NCI-H187 treated with DMSO at 0.1 percent for 48 hours (cell line): ENCODE measurements at regions not wholly inside any gene's neighbourhood (a gene's known extent, or its start where the extent isn't known, plus 50 kb on each side); places are given as distances from the start of the nearest gene placed in this dataset.

Source experiments
- DNase-seq: peaks from one replicate; lab custom pipeline; 2025; lab: John Stamatoyannopoulos, UW

DNA sequence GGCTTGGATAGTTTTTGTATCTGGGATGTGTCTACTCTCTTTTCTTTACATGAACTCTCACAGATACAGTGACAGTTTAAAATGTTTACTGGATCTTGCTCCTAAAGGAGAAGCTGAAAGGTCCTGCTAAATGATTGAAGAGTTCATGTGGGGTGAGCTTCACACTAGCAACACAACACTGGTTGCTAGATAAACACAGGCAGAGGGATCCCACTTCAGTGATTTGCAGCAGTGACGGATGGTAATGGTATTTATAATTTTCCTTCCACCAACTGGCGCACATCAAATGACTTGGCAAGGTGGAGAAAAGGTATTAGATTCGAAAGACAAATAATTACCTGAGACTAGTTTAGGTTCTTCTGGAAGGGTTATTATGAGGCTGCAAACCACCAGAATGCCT is 270.2 kb downstream of the TBX15 start:
- DNase-seq, result no peak

DNA sequence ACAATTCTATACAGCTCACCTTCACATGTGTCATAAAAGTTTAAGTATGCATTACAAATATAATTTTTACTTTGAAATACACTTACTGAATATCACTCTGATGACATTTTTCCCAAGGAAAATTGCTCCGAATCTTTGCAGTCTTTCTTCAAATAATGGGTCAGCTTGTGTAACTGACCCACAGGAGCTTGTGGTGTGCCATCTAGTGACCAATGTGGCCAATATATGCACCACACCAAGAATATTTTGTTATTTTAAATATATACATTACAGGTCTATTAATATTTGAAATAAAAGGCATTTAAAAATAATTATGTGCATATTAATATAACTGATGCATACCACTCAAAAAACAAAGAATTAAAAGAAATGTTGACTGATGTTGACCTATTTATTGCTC is 271.4 kb downstream of the TBX15 start:
- no peak for DNase-seq

DNA sequence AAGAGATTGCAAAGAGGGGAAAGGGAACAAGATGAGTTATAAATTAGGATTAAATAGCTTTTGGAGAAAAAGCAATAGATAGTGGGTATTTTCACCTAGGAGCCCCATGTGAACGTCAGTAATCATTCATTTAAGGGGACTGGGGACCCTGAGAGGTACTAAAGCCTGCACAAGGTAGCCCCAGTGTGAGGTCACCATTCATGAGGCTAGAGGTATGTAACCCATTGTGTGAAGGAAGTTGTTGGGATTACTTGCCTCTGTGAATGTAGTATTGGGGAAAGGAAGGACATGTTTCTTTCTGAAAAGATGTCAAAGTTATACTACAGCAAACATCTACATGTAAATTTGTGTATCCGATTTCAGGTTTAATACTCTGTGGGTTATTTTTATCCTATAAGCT is 276.8 kb downstream of the TBX15 start:
- DNase-seq, result no peak

DNA sequence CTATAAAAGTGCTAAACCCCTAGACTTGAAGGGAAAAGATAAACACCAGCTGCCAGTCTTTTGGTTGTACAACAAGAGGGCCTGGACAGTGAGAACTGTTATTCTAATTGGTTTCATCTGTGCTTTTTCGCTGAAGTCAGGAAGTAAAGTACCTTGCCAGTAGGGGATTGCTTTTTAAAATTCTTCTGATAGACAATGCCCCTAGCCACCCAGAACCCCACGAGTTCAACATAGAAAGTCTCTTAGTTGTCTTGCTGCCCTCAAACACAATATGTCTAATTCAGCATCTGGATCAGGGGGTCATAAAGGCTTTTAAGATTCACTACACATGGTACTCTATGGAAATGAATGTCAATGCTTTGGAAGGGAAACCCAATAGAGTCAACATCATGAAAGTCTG is 289.2 kb downstream of the TBX15 start:
- DNase-seq, result no peak

DNA sequence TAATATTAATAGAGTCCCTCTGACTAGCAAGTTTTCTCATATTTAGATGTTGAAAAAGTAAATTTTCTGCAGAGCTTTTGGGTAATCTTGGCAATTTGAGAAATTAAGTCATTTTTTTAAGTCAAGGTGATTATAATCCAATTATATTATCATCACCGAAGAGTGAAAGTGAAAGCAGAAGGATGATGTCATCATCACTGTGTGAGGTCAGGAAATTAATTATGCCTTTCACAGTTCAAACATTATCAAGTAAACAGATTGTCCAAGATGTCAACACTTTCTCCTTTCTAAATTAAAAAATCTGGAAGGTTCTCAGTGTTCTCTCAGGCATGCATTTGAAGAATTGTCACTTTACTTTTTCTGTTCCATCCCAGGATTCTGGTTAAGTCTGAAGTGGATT is 296.0 kb downstream of the TBX15 start:
- DNase-seq, result no peak

DNA sequence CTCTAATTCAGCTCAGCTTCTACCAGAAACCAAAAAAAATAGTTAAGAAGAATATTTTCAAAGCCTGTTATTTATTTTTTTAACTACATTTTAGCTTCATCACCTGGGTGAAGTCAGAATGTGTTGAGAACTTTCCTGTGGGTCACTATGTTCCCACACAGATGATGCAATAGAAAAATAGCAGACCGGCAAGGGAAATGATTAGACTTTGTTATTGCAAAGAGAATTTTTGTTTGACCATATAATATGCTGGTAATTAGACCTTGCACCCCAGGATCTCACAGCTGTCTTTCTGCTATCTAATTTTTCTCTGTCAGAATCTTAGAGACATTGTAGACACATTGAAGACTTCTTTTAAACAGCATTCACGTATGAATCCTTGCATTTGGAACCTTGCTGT is 299.3 kb downstream of the TBX15 start:
- no peak for DNase-seq

DNA sequence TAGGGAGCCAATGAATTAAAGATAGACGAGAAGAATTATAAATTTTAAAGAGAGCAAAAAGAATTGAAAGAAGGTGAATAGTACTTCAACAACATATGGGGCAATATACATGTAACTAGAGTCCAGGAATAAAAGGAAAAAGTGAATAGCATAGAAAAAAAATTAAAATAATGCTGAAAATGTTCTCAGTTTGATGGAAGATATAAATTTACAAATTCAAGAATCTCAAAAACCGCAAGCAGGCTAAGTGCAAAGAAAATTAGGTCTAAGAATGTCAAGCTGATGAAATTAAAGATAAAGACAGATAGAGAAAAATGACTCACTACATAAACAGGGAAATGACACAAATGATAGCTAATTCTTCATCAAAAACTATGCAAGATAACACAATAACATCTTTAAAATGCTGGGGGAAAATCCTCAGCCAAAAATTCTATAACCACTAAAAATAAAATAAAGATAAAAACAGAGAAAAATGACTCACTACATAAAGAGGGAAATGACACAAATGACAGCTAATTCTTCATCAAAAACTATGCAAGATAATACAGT is 326.3 kb downstream of the TBX15 start:
- no peak for DNase-seq

DNA sequence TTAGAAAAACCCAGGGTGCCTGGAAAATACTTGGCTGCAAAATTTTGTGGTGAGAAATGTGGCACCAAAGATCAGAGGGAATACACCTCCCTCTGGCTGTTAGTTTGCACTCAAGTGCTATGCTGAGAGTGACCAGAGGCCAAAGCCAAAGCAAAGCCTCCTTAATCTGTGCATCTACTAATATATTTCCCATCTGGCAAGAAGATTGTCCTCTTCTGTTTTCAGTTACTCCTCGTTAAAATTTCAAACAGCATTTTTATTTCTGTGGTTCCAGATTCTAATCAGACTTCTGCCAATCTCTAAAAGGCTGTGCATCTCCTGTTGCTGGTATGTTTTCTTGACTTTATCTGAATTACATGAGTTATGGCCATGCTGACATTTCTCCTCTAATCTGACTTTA is 327.4 kb downstream of the TBX15 start:
- no peak for DNase-seq

DNA sequence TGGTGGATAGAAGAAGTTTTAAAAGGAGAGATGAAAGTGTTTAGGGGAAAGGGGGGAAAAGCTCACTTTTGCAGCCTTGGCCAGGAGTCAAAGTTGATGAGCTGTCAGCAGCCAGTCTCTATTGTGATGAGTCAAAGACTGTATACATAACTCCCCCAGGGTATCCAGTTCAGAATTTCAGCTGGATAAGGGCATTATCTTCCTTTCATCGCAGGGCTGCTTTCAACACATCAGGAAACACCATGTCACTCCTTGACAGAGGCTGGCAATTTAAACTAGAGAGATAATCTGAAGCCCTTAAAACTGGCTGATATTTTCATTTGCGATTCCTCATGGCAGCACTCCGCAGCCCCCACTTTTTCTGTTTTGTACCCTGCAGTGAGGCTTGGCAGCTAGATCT is 328.5 kb downstream of the TBX15 start:
- DNase-seq, result no peak

DNA sequence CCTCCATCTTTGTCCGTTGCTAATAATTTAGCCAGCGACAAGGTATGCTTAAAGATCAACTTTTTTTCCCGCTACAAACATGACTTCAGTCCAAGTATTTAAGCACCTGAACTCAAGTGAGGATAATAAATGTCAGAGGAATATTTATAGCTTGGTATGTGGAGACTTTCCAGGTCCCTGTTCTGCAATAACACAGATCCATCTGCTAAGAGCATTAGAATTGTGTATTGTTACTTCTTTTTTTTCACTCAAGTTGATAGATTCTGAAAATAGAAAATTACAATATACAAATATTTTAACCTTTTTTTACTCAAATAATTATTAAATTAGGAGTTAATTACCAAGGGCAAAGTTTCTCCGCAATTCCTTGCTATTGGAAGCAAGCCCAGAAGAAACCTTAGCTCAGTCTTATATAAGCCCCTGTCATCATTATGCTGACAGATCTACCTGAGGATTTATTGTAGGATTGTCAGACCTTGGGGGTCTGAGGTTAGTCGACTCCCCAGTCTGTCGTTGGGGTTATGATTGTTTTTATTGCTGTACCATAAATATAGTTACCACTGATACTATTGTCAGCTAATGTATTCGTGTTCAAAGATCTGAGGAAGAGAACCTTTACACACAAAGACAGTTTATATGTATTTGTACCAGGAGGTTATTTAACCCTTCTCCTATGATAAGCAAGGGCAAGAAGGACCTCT is 337.9 kb downstream of the TBX15 start:
- no peak for DNase-seq

DNA sequence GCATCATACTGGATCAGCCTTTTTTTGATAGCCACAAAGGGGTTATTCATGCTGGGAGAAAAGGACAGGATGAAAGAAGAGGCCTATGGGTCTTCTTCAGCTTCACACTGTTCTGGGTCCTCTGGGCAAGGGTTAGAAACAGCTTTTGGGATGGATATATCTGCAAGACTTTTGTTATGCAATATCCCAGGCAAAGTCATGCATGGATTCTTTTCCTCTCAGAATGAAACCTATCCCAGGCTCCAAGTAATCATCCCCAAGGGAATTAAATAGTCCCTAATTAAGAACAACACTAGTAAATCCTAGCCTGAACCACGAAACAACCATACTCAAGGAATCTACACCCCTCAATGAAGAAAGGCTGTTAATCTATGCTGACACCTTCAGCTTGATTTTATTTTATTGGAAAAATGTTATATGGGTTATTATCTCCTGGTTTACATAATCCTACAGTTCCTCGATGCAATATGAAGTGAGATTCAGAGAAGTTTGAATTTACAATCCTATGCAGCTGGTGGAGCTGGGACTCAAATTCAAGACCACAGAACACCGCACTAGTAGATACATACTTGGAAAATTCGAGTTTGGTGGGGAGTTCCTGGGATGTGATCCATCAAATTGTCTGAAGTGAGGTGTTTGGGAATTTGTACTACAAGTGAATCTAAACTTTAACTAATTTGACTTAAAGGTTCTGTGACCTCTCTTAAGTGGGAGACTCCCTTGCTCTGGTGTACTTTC is 338.6 kb downstream of the TBX15 start:
- DNase-seq, result no peak

DNA sequence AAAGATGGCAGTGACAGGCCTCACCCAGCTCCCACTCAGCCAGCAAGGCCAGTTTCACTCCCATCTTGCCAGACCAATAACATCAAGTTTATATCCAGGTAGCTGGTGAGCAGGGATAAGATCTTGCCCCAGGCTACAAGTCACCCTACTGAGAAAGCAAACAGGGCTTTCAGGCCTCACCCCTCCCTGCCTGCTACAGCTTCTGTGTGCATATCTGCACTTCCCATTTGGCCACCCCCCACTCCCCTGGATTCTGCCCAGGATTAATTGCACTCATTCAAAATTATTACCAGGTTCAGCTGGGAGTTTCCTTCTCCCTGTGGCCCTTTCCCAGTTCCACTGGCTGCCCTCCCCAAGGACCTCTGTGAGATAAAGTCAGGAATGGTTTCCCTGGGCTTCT is 352.1 kb downstream of the TBX15 start:
- DNase-seq, result no peak

DNA sequence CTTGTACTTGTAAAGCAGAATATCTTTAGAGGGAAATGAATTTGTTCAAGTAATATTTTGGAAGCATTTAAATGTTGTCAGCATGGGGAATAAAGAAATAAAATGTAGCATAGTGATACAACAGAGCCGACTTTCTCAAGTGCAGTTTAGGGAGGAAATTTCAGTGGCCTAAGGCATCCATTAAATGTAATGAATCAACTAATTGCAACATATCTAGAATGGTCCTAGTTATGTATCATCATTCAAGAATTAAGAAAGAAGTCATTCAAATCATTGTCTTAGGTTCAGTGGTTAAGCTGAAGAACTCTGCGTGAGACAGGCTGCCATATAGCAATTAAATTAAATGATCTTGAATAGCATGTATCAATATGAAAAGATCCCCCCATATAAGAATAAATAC is 360.7 kb downstream of the TBX15 start:
- DNase-seq, result no peak

DNA sequence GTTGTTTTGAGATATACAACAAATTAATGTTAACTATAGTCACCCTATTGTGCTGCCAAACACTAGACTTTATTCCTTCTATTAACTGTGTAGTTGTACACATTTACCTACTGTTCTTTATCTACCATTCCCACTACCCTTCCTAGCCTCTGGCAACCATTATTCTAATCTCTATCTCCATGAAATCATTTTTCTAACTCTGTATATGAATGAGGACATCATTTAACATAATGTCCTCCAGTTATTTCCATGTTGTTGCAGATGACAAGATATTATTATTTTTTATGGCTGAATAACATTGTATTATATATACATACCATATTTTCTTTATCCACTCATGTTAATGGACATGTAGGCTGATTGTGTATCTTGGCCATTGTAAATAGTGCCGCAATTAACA is 366.3 kb downstream of the TBX15 start:
- no peak for DNase-seq

DNA sequence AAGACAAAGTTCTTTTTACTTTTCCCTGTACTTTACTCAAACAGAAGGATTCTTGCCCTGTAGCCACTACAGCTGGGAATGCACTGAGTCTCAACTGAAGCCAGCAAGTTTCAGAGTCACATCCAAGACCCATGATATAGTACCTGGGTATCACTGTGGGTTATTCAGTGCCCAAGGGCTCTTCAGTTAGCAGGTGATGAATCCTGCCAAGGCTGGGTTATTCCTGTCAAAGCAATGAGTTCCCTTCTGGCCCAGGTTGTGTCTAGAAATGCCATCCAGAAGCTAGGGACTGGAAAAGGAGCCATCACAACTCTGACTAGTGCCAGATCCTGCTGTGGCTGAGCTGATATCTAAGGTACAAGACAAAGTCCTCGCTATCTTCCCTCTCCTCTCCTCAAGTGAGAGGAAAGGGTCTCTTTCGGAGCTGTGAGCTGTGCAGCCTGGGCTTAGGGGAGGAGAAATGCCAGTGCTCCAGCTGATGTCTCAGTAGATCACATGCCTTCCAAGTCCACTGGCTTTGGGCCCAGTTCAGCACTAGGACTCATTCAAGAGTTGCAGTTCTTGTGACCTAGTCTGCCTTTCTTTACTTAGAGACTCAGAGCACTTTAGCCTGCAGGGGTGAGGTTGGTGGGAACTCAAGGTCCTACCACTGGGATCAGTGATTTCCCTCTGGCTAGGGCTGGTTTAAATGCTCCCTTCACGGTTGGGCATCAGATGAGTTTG is 369.4 kb downstream of the TBX15 start:
- DNase-seq, result no peak

DNA sequence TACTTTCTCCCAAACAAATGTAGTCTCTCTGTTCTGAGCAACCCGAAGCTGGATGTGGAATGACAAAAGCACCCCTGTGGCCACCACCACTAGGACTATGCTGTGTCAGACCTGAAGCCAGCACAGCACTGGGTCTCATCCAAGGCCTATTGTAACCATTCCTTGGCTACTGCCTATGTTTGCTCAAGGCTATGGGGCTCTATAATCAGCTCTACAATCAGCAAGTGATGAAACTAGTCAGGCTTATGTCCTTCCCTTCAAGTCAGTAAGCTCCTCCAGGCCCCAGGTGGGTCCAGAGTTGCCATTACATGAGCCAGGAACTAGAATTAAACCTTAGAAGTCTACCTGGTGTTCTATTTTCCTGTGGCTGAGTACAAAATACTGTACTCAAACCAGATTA is 370.2 kb downstream of the TBX15 start:
- no peak for DNase-seq

DNA sequence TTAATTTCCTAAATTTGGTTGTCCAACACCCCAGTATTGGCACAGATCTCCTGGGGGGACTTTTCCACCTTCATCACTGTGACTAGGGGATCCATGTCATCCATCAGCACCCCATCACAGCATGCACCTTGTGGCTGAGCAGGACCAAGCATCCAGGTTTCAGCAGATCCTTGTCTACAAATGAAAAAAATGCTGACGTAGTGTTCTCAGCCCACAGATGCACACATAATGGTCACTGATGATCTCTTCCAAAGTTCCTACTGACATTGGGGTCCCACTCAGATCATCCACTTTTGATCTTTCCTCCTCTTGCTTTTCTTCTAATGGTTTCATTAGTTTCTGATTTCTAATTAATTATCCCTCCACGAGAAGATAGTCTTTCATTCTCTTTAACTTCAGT is 373.1 kb downstream of the TBX15 start:
- no peak for DNase-seq

DNA sequence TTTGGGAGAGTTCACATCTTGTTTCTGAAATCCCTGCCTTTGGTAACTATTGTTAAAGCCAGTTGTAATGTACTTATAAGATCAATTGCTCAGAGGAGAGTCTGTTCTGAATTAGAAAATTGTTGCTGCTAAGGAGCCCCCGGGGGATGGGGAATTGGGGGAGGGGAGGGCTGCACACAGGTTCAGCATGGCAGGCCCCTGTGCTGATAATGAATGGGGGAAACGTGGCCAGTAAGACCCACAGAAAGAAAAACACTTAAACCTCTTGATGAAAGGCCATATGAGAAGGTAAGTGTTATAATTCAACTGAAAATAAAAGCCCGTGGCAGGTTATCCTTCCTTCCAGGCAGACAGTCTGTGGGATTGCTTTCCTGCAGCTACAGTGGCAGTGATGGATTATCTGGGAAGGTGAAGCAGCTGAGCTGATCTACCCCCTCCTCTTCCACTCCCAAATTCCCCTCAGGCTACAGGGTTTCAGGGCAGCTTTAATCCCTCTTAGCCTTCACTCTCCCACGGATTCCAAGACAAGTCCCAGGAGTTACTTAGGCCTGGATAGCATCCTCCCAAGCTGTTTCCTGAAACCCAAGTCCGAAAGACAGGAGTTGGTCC is 398.8 kb downstream of the TBX15 start:
- no peak for DNase-seq

DNA sequence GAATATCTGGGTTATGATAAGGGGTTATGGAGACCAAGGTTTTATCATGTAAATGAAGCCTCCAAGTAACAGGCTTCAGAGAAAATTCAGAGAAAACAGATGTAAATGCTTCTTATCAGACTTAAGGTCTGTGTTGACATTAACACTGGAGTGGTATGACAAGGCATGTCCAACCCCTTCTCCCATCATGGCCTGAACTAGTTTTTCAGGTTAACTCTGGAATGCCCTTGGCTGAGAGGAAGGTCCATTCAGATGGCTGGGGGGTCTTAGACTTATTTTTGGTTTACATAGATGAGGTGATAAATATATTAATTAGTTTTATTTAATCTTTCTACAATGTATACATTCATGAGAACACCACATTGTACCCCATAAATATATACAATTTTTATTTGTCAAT is 399.6 kb downstream of the TBX15 start:
- DNase-seq, result no peak

DNA sequence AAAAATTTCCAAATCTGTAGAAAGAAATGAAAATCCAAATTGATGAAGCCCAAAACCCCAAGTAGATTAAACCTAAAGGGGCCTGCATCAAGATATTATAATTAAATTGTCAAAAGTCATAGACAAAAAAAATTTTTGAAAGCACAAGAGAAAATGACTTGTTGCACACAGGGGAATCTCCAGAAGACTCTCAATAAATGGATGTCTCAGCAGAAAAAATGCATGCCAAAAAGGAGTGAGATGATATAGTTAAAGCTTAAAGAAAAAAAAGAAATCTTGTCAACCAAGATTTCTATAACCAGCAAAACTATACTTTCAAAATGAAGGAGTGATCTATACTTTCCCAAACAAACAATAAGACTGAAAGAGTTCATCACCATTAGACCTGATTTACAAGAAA is 393.2 kb upstream of the SPAG17 start:
- no peak for DNase-seq

DNA sequence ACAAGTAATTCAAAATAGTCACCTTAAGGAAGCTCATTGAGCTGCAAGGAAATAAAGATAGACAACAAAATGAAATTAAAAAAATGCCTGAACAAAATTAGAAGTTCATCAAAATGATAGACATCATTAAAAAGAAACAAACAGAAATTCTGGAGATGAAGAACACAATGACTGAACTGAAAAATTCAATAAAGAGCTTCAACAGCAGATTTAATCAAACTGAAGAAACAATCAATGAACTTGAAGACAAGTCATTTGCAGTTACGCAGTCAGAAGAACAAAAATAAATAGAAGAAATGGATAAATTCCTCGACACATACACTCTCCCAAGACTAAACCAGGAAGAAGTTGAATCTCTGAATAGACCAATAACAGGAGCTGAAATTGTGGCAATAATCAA is 390.0 kb upstream of the SPAG17 start:
- DNase-seq, result no peak

DNA sequence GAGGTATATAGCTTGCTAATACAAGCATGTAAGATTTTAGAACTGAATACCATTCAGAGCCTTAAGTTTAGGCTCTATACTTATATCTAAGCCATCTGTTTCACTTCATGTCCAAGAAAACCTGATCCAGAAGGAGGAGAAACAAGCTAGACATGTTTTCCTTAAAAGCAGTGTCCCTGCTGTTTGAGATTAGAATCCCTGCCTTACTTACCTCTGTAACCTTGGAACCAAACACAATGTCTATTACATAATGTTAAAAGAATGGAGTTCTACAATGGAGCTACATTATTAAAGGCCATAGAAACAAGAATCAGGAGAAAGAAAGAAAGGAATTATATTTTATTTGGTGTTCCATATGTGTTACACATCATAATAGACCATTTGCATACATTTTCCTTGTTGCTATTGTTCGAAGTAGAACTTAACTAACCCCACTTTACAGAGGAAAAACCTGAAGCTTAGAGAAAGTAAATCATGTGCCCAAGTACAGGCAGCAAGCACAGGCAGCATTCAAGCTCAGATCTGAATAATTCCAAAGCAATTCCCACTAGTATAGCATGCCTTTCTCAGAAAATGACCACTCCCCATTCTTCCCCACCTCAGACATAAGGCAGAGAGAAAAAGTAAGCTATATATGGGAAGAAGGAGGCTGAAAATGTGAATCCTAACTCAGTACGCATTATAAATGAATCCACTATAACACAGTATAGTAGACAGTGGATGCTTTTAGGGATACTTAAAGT is 380.1 kb upstream of the SPAG17 start:
- no peak for DNase-seq
